Effector memory CD4-positive, alpha-beta T cell (primary cell): ENCODE measurements at regions not wholly inside any gene's neighbourhood (a gene's known extent, or its start where the extent isn't known, plus 50 kb on each side); places are given as distances from the start of the nearest gene placed in this dataset.

Experiments
- DNase-seq, 3 donors: peaks; one replicate each; pipeline ENCODE4 v3.0.0-alpha.2; 2020
- H3K27ac ChIP-seq: 2 replicates; pipeline ENCODE4 v1.7.0; 2013; ENCODE audit warnings: mild to moderate bottlenecking, low read length, moderate library complexity; ENCODE audit not compliant: insufficient read depth, poor library complexity, severe bottlenecking
- H3K27me3 ChIP-seq: replicated peaks from 2 replicates; pipeline ENCODE4 v1.7.0; 2013; ENCODE audit warnings: mild to moderate bottlenecking, low read length; ENCODE audit not compliant: insufficient read depth, control insufficient read depth, poor library complexity, severe bottlenecking
- H3K36me3 ChIP-seq: 2 replicates; pipeline ENCODE4 v1.7.0; 2013; ENCODE audit warnings: mild to moderate bottlenecking, low read length, moderate library complexity; ENCODE audit not compliant: control insufficient read depth, insufficient read depth
- H3K4me1 ChIP-seq: 2 replicates; pipeline ENCODE4 v1.7.0; 2013; ENCODE audit warnings: low read length, mild to moderate bottlenecking; ENCODE audit not compliant: control insufficient read depth, insufficient read depth, poor library complexity, severe bottlenecking
- H3K4me3 ChIP-seq: 2 replicates; pipeline ENCODE4 v1.7.0; 2013; ENCODE audit warnings: low read length, low read depth, mild to moderate bottlenecking; ENCODE audit not compliant: insufficient read depth, poor library complexity, severe bottlenecking
- H3K9me3 ChIP-seq: 2 replicates; pipeline ENCODE4 v1.7.0; 2013; ENCODE audit warnings: mild to moderate bottlenecking, low read length, moderate library complexity; ENCODE audit not compliant: control insufficient read depth

- Histone ChIP-seq H3K9me3 (no peaks in the 10 kb centered on the region), H3K4me1 (no peaks in the 10 kb centered on the region), H3K27me3 (no peaks in the 10 kb centered on the region), H3K27ac (no peak overlapping the region), H3K4me3 (no peak overlapping the region), H3K36me3 (no peaks in the 10 kb centered on the region)
- no peak for DNase-seq
These were observed 104.3 kb upstream of the MAP3K1 start for GRCh38 chr5:56710826-56711590.

- Histone ChIP-seq H3K27ac (no peak overlapping the region), H3K4me3 (no peak overlapping the region), H3K9me3 (no peaks in the 10 kb centered on the region), H3K27me3 (no peaks in the 10 kb centered on the region), H3K4me1 (peaks cover 2% of the 10 kb centered on the region), H3K36me3 (no peaks in the 10 kb centered on the region)
- no peak for DNase-seq
These were observed 108.8 kb upstream of the MAP3K1 start for GRCh38 chr5:56706504-56706903.

GRCh38 chr5:56705217-56705616 is 110.1 kb upstream of the MAP3K1 start:
- Histone ChIP-seq H3K4me3 (no peak overlapping the region), H3K27me3 (no peaks in the 10 kb centered on the region), H3K36me3 (no peaks in the 10 kb centered on the region), H3K4me1 (peaks cover 15% of the 10 kb centered on the region), H3K27ac (no peak overlapping the region), H3K9me3 (no peaks in the 10 kb centered on the region)
- no peak for DNase-seq

- H3K27ac ChIP-seq = no peak overlapping the region
- no peaks in the 10 kb centered on the region for H3K9me3 ChIP-seq
- no peaks in the 10 kb centered on the region for H3K27me3 ChIP-seq
- H3K4me3 ChIP-seq = no peak overlapping the region
- peaks cover 26% of the 10 kb centered on the region for H3K4me1 ChIP-seq
- H3K36me3 ChIP-seq = no peaks in the 10 kb centered on the region
- no peak for DNase-seq
These were observed 111.4 kb upstream of the MAP3K1 start for GRCh38 chr5:56703952-56704351.

GRCh38 chr5:56700711-56701110 is 114.6 kb upstream of the MAP3K1 start:
- Histone ChIP-seq H3K9me3 (no peaks in the 10 kb centered on the region), H3K27ac (peak overlapping the region; percentile 20), H3K4me3 (no peak overlapping the region), H3K4me1 (peaks cover 44% of the 10 kb centered on the region), H3K27me3 (no peaks in the 10 kb centered on the region), H3K36me3 (no peaks in the 10 kb centered on the region)
- DNase-seq = no peak

GRCh38 chr5:56699538-56699937 is 115.8 kb upstream of the MAP3K1 start:
- Histone ChIP-seq H3K27ac (no peak overlapping the region), H3K36me3 (no peaks in the 10 kb centered on the region), H3K4me3 (no peak overlapping the region), H3K27me3 (no peaks in the 10 kb centered on the region), H3K4me1 (peaks cover 45% of the 10 kb centered on the region), H3K9me3 (no peaks in the 10 kb centered on the region)
- DNase-seq = no peak

GRCh38 chr5:56698463-56699381 is 116.6 kb upstream of the MAP3K1 start:
- Histone ChIP-seq H3K4me3 (no peak overlapping the region), H3K9me3 (no peaks in the 10 kb centered on the region), H3K27ac (peak overlapping the region; percentile 44), H3K27me3 (no peaks in the 10 kb centered on the region), H3K36me3 (no peaks in the 10 kb centered on the region), H3K4me1 (peaks cover 52% of the 10 kb centered on the region)
- DNase-seq = no peak

GRCh38 chr5:56696900-56697299 is 118.4 kb upstream of the MAP3K1 start:
- Histone ChIP-seq H3K4me1 (peaks cover 62% of the 10 kb centered on the region), H3K36me3 (no peaks in the 10 kb centered on the region), H3K27me3 (no peaks in the 10 kb centered on the region), H3K9me3 (no peaks in the 10 kb centered on the region), H3K4me3 (no peak overlapping the region), H3K27ac (no peak overlapping the region)
- DNase-seq = peak in 1 of 3 donors; percentile 11

GRCh38 chr5:56693220-56693579 is 122.1 kb upstream of the MAP3K1 start:
- peak overlapping the region; percentile 5 for H3K4me3 ChIP-seq
- no peaks in the 10 kb centered on the region for H3K9me3 ChIP-seq
- no peaks in the 10 kb centered on the region for H3K27me3 ChIP-seq
- H3K4me1 ChIP-seq = peaks cover 56% of the 10 kb centered on the region
- DNase-seq = no peak
- H3K27ac ChIP-seq = peak overlapping the region; percentile 50
- no peaks in the 10 kb centered on the region for H3K36me3 ChIP-seq
